ENCODE measurements at regions not wholly inside any gene's neighbourhood (a gene's known extent, or its start where the extent isn't known, plus 50 kb on each side); places are given as distances from the start of the nearest gene placed in this dataset.

GRCh38 chr18:8959551-8960135, 142.9 kb upstream of the NDUFV2 start (continued):
- TF ChIP-seq ZHX1 (CRISPR knock-in tag; IDR thresholded peaks at IDR 0.05; ENCODE audit: low read depth) (no peak), MAFG (CRISPR knock-in tag; IDR thresholded peaks at IDR 0.05) (no peak), PPARG (CRISPR knock-in tag; conservative IDR thresholded peaks at IDR 0.05) (peak; percentile 67; the same call in 1 of the 2 replicates), NCOR1 (IDR thresholded peaks at IDR 0.05; ENCODE audit: borderline replicate concordance, low read length) (no peak), CREM (IDR thresholded peaks at IDR 0.05) (peak; percentile 43; the same call in 1 of the 2 replicates), CREM (CRISPR knock-in tag; IDR thresholded peaks at IDR 0.05) (no peak), ZBTB34 (CRISPR knock-in tag; IDR thresholded peaks at IDR 0.05) (peak; percentile 64; the same call in 1 of the 2 replicates), SALL2 (CRISPR knock-in tag; IDR thresholded peaks at IDR 0.05) (no peak), ZNF850 (CRISPR knock-in tag; conservative IDR thresholded peaks at IDR 0.05) (no peak), GRHL1 (CRISPR knock-in tag; conservative IDR thresholded peaks at IDR 0.05) (no peak), KAT8 (CRISPR knock-in tag; IDR thresholded peaks at IDR 0.05) (no peak), GFI1 (CRISPR knock-in tag; IDR thresholded peaks at IDR 0.05; ENCODE audit: borderline replicate concordance) (peak; percentile 86), REPIN1 (CRISPR knock-in tag; IDR thresholded peaks at IDR 0.05; ENCODE audit: borderline replicate concordance, low read depth) (no peak; the same call in 1 of the 2 replicates), ZNF772 (CRISPR knock-in tag; IDR thresholded peaks at IDR 0.05) (no peak), KDM3A (CRISPR knock-in tag; IDR thresholded peaks at IDR 0.05; ENCODE audit: low read depth) (no peak), ZNF512B (CRISPR knock-in tag; IDR thresholded peaks at IDR 0.05; ENCODE audit: borderline replicate concordance) (no peak), ATF3 (CRISPR knock-in tag; IDR thresholded peaks at IDR 0.05) (no peak), MNT (IDR thresholded peaks at IDR 0.05) (no peak), NCOA2 (CRISPR knock-in tag; IDR thresholded peaks at IDR 0.05) (peak; percentile 58; the same call in 1 of the 2 replicates), CC2D1A (CRISPR knock-in tag; IDR thresholded peaks at IDR 0.05) (no peak)
